GDM1 (cell line): ENCODE measurements at regions not wholly inside any gene's neighbourhood (a gene's known extent, or its start where the extent isn't known, plus 50 kb on each side); places are given as distances from the start of the nearest gene placed in this dataset.
"Not testable (repeated sequence)": the region's sequence is repeated elsewhere in the genome, so short reads cannot be mapped to it uniquely, and the experiment has no call there.

ENCODE experiments used
- DNase-seq: peaks from one replicate; lab custom pipeline; 2025; lab: John Stamatoyannopoulos, UW

DNA sequence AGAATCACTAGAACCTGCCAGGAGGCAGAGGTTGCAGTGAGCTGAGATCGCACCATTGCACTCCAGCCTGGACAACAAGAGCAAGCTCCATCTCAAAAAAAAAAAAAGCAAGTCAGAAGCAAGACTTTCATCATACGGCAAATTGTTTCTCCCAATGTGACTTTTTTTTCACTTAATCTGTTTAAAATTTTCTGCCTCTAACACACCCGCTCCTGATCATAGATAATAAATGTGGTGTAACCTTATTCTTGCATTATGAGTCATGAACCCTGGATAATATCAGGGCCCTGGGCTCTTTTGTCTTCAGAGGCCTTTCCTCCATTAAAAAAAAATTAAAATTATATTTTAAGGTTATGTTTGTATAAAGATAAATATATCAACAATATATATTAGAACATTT lies 111.4 kb upstream of the JCAD start:
- DNase-seq, result no peak

DNA sequence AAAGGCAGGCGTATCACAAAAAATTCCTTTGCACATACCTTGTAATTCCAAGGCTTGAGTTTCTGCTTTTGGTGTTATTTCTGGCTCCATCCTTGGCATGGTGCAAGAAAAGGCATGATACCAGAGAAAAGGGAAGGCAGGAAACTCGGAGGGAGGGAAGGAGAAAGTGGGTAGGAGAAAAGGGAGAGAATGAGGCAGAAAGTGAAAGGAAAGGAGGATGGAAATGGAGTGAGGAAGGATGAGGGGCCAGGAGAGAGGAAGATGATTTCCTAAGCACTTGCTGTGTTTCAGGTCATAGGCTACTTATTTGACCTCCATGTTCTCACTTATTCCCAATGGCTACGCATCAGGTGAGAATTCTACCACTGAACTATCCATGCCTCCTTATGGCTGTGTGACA lies 110.8 kb upstream of the JCAD start:
- no peak for DNase-seq

DNA sequence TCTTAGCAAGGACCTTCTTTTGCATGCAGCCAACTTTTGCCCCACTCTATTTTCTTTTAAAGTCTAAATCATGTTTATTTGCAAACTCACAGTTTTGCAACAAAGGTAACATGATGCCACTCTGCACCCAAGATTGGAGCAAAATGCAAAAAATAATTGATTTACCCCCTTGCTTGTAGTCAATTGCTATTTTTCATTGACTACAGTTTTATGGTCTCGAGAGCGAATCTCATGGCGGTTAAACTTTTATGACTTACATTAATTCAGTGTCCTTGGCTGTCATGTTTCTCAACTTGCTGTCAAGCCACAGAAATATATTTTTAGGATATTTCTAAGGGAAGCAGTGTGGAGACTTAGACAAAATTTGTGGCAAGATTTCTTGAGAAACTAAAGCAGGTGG lies 110.0 kb upstream of the JCAD start:
- no peak for DNase-seq

DNA sequence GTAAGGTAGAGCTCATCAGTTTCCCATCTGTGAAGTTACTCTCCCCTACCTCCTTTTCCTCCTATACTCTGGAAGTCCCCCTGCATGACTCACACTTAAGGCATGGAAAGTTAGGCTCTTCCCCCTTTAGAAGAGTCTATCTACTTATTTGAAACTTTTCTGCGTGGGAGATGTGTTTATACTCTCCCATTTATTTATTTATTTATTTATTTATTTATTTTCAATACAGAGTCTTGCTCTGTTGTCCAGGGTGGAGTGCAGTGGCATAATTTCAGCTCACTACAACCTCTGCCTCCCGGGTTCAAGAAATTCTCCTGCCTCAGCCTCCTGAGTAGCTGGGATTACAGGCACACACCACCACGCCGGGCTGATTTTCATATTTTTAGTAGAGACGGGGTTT lies 107.5 kb upstream of the JCAD start:
- no peak for DNase-seq

DNA sequence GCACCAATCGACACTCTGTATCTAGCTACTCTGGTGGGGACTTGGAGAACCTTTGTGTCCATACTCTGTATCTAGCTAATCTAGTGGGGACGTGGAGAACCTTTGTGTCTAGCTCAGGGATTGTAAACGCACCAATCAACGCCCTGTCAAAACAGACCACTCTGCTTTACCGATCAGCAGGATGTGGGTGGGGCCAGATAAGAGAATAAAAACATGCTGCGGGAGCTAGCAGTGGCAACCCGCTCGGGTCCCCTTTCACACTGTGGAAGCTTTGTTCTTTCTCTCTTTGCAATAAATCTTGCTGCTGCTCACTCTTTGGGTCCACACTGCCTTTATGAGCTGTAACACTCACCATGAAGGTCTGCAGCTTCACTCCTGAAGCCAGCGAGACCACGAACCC lies 104.0 kb upstream of the JCAD start:
- DNase-seq, result not testable (repeated sequence)

DNA sequence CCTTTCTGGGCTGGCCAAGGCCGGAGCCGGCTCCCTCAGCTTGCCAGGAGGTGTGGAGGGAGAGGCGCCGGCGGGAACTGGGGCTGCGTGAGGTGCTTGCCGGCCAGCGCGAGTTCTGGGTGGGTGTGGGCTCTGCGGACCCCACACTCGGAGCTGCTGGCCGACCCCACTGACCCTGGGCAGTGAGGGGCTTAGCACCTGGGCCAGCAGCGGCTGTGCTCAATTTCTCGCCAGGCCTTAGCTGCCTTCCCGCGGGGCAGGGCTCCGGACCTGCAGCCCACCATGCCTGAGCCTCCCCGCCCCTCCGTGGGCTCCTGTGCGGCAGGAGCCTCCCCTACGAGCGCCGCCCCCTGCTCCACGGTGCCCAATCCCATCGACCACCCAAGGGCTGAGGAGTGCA lies 103.4 kb upstream of the JCAD start:
- not testable (repeated sequence) for DNase-seq

DNA sequence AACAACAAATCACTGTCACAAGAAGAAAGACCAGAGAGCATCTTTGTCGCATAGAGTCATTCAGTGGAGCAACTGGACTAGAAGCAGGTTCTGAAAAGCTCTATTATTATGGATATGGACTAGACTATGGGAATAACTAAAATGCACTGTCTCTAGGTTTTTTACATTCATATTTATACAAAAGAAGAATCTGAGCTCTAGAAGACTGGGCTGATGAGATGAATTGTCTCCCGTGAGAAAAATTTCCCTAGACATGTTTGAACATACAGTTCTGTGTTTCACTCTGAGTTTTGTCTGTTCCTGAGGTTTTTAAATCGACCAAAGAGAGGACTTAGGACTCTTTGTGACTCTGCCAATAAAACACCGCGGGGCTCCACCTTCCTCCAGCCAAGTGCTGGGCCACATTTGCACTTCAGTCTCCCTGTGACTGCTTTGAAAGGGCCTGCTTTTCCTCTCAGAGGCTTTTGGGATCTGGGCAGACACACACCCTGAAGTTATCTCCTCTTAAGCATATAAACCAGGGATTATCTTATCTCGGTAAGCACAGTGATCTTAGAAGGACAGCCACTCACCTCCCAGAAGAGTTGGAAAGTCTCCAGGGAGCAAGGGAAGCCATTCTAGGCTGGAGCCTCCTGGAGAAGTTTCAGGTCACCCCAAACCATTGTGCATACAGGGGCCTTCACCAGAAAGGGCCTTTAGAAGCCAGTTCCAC lies 101.0 kb upstream of the JCAD start:
- no peak for DNase-seq

DNA sequence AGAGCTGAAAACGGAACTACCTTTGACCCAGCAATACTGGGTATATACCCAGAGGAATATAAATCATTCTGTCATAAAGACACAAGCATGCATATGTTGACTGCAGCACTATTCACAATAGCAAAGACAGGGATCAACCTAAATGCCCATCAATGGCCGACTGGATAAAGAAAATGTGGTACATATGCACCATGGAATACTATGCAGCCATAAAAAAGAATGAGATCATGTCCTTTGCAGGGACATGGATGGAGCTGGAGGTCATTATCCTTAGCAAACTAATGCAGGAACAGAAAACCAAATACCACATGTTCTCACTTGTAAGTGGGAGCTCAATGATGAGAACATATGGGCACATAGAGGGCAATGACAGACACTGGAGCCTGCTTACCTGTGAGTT lies 100.2 kb upstream of the JCAD start:
- DNase-seq, result not testable (repeated sequence)

DNA sequence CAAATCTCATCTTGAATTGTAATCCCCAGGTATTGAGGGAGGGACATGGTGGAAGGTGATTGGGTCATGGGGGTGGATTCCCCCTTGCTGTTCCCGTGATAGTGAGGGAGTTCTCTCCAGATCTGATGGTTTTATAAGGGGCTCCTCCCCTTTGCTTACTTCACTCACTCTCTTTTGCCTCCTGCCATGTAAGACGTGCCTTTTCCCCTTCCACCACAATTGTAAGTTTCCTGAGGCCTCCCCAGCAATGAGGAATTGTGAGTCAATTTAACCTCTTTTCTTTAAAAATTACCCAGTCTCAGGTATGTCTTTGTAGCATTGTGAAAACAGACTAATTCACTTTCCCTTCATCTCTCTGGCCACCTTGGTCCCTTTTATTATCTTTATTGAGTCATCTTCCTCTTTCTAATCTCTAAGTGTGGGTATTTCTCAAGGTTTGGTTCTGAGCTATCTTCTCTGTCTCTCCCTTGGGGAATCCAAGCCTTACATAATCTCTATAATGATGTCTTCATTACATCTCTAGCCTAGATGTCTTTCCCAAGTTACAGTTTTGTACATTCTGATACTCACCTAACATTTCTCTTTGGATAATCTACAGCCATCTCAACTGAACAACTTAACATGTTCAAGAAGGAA lies 99.1 kb upstream of the JCAD start:
- no peak for DNase-seq

DNA sequence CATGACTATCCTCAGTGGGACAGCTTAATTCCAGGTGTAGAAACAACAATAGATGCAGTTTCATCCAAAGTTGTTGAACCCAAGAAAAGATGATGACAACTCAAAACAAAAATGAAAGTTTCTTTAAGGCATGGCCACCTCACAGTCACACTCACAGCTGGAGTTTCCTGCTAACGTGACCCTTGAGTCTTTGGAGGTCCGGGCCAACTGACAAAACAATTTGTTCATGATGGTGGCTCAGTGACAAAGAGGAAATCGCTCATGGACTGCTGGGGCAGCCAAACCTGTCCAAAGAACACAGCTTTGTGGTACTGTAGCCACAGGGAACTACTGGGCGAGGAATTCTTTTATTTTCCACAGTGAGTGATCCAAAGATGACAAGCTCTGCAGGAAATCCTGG lies 96.0 kb upstream of the JCAD start:
- DNase-seq, result no peak

DNA sequence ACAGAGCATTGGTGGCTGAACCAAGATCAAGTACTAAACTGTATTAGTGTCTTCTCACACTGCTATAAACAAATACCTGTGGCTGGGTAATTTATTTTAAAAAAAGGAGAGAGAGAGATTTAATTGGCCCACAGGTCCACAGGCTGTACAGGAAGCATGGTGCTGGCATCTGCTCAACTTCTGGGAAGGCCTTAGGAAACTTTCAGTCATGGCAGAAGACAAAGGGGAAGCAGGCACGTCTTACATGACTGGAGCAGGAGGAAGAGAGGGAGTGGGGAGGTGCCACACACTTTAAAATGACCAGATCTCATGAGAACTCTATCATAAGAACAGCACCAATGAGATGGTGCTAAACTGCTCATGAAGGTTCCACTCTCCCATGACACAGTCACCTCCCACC lies 95.2 kb upstream of the JCAD start:
- DNase-seq, result no peak

DNA sequence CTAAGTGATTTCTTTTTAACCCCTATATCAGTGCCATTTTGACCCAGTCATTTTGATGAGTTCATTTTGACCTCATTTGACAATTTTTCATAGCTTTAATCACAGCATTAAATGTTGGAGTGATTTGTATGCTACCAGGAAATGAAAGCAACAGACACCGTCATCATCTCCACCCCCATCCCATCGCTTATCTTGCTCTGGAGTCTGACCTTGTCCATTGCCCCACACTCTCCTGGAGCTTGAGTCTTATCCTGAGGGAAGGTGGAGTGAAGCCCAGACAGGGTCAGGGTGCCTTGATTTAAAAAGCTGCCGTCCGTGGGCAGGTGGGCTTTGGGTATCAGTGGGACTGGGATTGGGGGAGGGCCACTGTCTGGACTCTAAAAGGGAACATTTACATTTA lies 94.7 kb upstream of the JCAD start:
- no peak for DNase-seq

DNA sequence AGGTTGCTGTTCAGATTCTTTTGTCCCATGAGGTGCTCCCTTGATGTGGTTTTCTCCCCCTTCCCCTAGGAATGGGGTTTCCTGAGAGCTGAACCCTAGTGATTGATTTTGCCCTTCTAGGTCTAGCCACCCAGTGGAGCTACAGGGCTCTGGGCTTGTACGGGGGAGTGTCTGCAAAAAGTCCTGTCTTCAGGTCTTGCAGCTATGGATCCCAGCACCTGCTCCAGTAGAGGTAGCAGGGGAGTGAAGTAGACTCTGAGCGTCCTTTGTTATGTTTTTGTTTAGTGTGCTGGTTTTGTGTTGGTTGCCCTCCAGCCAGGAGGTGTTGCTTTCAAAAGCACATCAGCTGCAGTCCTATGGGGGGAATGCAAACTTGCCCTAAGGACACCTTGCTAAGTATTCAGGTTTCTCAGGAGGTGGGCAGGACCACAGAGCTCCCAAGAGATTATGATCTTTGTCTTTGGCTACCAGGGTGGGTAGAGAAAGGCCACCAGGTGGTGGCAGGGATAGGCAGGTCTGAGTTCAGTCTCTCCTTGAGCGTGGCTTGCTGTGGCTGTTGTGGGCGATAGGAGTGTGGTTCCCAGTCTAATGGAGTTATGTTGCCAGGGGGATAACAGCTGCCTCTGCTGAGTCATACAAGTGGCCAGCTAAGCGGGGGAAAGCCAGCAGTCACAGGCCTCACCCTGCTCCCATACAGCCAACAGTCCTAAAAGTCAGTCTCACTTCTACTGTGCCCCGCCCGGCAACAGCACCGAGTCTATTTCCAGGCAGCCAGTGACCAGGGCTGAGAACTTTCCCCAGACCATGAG lies 92.4 kb upstream of the JCAD start:
- peak; percentile 65 for DNase-seq

DNA sequence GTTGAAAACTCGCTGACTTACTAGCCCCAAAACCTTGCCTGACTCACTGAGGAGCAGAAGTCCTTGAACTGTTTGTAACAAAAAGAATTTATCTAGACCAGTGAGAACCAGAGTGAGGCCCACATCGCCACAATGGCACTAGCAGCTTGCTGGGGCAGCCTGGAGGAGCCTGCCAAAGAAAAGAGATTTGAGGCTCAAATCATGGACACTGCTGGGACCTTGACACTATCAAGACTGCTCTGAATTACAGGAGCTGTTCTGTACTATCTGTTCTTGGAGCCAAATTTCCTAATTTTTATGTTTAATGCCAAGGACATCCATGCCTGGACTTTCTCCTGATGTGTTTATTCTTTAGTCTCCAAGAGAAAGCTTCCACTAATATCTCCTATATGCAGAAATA lies 82.0 kb upstream of the JCAD start:
- no peak for DNase-seq

DNA sequence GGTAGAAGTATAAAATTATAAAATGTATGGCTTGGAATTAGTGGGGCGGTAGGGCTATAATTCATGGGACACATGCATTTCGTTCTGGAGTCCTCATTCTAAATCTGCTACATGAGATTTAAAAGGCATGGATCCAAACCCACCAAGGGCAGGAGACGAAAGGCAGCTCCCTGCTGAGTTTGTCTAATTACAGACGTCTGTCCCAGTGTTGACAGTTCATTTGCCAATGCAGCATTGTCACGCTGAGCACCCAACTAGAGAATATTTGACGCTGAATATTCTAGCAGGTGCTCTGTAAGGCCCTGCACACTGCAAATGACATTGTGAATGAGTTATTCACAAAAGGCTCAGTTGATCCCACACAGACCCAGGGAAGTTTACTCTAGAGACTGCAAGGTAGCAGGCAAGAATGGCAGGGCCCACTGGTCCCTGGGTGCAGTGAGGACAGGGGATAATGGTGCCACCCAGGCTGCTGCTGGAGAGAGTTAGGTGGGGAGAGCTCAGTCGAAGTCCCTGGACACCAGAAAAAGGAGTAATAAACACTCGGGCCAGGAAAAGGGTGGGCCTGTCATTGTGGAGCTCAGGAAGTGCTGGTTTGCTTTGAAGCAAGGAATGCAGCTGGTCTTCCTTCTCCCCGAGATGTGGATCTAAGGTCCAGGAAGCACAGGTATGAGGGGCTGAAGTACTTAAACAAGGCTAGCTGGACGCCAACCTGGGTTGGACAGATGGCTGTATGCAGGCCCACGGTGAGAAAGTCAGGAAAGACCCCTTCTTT lies 75.0 kb upstream of the JCAD start:
- DNase-seq, result no peak

DNA sequence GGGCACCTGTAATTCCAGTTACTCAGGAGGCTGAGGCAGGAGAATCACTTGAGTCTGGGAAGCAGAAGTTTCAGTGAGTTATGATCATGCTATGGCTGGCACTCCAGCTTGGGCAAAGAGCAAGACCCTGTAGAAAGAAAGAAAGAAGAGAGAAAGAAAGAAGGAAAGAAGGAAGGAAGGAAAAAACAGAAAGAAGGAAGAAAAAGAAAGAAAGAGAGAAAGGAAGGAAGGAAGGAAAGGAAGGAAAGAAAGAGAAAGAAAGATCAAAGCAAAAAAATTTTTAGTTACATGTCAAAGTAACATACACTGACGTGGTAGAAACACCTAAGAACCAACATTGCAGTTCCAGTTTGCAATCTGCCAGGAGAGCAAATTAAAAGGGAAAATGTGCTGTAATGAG lies 73.8 kb upstream of the JCAD start:
- DNase-seq, result no peak

DNA sequence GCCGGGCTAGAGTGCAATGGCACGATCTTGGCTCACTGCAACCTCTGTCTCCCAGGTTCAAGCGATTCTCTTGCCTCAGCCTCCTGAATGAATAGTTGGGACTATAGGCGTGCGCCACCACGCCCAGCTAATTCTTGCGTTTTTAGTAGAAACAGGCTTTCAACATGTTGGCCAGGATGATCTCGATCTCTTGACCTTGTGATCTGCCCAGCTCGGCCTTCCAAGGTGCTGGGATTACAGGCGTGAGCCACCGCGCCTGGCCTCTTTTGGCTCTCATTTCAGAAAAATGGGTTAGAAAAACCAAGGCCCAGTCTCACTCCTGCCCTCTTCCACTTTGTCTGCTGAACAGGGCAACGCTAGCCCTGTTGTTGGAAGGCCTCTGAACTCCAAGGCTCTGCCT lies 72.0 kb upstream of the JCAD start:
- not testable (repeated sequence) for DNase-seq

DNA sequence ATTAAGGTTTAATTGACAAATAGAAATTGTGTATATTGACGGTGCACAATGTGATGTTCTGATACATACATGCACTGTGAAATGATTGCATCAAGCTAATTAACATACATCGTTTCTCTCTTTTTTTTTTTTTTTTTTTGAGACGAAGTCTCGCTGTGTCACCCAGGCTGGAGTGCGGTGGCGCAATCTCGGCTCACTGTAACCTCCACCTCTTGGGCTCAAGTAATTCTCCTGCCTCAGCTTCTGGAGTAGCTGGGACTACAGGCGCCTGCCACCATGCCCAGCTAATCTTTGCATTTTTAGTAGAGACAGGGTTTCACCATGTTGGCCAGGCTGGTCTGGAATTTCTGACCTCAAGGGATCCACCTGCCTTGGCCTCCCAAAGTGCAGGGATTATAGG lies 69.9 kb upstream of the JCAD start:
- DNase-seq, result not testable (repeated sequence)

DNA sequence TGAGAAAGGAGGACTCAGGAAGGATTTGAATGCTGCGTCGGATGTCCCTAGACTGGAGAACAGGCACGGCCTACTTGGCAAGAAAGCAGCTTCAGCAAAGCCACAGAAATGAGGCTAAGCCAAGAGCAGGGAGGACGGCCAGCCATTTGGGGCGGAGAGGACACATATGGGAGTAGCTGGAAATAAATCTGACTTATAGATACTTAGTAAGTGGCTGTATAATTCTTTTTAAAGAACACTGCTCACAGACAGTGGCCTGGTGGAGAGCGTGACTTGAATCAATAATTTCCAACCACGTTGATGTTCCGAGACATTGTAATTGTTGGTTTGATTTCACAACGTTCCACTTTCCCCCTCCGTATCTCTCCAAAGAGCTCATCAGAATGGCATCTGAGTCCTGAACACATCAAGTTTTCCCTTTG lies 67.7 kb upstream of the JCAD start:
- no peak for DNase-seq

DNA sequence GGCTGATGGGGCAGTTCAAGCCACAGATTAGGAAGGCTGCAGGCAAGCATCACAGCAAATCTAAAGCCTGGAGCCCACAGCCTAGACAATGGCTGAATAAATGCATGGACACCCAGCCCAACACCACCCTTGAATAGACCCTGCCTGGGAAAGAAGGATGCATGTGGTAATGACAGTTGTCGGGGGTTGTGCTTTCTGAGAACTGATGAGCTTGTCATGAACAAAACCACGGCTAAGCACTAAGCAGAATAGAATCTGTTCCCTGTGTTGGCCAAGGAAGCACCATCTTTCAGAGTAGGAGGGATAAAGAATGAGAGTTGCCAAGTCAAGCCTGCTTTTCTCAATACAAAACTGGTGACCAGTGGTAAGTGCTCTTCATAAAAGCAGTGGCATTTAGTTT lies 66.1 kb upstream of the JCAD start:
- DNase-seq, result no peak

DNA sequence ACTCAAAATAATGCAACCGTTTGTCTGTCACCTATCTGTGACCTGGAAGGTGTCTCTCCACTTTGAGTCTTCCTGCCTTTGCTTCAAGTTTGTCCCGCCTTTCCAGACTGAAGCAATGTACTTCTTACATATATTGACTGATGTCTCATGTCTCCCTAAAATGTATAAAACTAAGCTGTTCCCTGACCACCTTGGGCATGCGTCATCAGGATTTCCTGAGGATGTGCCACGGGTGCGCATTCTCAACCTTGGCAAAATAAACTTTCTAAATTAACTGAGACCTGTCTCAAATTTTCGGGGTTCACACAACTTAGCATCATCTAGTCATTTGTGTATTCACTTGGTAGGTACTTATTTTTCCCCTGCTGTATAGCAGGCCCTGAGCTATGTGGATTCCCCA lies 65.3 kb upstream of the JCAD start:
- no peak for DNase-seq

DNA sequence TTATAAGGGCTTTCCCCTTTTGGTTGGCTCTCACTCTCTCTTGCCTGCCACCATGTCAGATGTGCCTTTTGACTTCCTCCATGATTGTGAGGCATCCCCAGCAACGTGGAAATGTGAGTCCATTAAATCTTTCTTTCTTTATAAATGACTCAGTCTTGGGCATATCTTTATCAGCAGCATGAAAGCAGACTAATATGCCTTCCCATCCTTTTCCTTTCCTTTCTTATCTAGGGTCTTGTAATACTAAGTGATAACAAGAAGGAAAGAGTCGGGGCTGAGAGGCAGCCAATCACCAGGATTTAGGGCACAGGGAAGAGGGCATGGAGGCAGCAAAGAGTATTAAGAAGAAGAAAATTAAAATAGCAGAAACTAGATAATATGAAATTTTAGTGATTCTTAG lies 62.0 kb upstream of the JCAD start:
- DNase-seq, result no peak

DNA sequence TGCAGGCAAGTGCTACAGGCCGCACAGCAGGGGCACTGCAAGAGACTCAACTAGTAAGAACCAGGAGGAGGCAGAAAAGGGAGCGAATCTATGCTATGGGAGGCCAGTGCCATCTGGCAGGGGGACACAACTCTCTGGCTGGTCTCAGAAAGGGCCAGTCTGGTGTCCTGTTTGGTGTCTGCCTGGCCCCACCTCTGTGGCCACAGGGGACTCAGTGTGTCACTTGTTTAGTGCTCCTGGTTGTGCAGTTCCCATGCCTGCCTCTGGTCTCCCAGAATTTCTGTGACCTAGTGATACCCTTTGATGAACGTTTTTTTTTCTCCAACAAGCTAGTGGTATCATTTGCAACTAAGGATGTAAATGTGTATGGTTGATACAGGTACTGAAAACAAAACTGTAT lies 59.2 kb upstream of the JCAD start:
- DNase-seq, result no peak
